HG03139 (cell line): ENCODE measurements at regions not wholly inside any gene's neighbourhood (a gene's known extent, or its start where the extent isn't known, plus 50 kb on each side); places are given as distances from the start of the nearest gene placed in this dataset.

ENCODE experiments used
- ATAC-seq: cut with Tn5 transposase; IDR thresholded peaks from one replicate; pipeline ENCODE4 v1.9.1; 2021; ENCODE audit not compliant: unreplicated experiment

DNA sequence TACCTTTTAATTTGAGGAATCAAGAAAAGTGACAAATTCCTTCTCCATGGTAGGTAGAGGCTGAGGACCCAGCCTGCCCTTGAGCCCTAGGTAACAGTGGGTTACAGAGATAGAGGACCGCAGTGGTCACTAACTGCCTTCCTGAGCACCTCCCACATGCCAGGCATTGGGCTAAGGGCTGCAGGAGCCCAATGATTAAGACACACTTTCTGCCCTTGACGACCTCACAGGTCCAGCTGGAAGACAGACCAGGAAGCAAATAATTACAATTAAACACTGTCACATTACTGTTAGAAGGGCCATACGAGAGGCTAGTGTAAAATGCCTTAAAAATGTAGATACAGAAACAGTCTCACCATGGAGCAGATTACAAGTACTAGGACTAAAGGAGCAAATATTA, 156.8 kb upstream of the NFE2L3 start:
- no peak for ATAC-seq

GRCh38 chr7:25996006-25996408, 156.0 kb upstream of the NFE2L3 start:
- ATAC-seq: no peak

DNA sequence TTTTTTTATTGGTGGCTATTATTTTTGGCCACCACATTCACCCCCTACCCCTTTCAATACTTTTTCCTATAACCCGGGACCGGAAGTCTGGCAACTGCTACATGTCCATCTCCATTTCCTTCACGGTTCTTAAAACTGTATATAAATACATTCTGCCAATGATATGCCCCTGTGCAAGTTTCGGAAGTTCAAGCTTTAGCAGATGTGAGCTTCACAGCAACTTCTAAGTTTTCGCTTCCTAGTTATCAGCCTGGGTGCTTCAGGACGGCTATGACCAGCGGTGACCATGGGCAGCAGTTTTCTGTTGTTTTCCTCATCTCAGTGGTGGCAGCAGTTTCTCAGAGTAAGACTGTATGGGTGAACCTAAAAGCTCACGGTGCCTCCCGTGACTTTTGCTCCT, 153.5 kb upstream of the NFE2L3 start:
- ATAC-seq: no peak

DNA sequence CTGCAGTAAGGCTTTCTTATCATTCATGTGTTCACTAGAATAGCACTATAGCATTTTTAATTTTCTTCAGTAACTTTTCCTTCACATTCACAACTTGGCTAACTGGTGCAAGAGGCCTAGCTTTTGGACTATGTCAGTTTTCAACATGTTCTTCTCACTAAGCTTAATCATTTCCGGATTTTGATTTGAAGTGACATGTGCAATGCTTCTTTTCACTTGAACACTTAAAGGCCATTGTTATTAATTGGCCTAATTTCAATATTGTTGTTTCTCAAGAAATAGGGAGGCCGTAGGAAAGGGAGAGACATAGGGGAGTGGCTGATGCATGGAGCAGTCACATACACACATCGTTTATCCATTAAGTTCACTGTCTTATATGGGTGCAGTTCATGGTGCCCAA, 151.2 kb upstream of the NFE2L3 start:
- no peak for ATAC-seq

DNA sequence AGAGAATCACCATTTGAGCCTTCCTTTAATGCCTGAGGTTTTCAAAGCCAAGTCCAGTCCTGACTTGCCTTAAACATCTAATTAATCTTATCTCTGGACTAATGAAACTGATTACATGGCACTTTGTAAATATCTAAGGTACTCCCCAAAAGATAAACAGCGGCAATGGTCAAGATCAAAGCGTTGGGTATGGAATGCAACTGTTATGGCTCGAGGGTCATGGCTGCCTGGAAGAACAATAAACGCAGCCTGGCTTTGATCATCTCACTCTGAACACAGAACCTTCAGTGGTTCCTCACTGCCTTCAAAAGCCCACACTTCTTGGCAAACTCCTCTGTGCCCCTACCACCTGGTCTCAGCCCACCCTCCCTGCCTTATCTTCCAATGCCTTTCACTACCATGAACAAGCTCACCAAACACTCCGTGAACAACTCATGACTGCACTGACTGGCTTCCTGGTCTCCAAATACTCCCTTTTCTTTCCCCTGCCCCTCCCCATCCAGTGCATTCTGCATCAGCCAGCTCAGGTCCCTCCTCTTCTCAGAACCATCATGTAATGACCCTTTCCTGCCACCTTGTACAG, 150.2 kb upstream of the NFE2L3 start:
- no peak for ATAC-seq

- ATAC-seq: no peak
Measured at GRCh38 chr7:26005683-26006410, 146.2 kb upstream of the NFE2L3 start.

GRCh38 chr7:26006426-26006825, 145.6 kb upstream of the NFE2L3 start:
- ATAC-seq: no peak

DNA sequence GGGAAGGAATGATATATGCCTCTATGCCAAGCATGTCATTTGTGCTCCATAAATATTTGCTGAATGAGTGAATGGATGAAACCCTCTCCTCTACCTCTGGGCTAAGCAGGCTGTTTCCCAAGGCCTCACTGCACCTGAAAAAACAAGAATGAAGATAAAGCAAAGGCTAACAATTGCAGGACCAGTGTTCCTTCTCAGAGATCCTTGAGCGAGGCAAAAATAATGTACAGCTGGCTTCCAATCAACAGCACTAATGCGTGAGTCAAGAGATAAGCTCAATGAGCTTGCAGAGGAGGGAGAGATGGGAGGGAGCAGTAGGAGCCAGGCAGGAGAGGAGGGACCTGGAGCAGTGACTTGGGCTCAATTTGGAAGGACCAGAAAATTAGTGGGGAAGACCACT, 144.5 kb upstream of the NFE2L3 start:
- no peak for ATAC-seq

GRCh38 chr7:26008428-26008827, 143.6 kb upstream of the NFE2L3 start:
- no peak for ATAC-seq

GRCh38 chr7:26011039-26011696, 140.8 kb upstream of the NFE2L3 start:
- no peak for ATAC-seq

GRCh38 chr7:26013551-26014083, 138.4 kb upstream of the NFE2L3 start:
- ATAC-seq: no peak

DNA sequence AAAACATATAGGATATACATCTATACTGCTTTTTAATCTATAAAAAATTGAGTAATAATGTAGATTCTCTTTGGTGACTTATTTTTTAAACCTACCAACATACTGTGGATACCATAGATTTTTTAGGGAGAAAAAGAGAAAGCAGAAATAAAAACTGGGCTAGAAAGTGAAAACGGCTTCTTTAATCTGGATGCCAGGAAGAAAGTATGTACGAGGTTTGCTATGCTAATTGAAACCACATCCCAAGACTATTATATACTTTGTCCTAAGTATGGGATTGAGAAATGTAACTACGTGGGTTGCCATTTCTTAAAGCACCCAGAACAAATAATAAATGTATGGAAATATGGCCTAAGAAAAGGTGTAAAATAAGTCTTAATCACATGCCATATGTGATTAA, 129.0 kb upstream of the NFE2L3 start:
- ATAC-seq: no peak

DNA sequence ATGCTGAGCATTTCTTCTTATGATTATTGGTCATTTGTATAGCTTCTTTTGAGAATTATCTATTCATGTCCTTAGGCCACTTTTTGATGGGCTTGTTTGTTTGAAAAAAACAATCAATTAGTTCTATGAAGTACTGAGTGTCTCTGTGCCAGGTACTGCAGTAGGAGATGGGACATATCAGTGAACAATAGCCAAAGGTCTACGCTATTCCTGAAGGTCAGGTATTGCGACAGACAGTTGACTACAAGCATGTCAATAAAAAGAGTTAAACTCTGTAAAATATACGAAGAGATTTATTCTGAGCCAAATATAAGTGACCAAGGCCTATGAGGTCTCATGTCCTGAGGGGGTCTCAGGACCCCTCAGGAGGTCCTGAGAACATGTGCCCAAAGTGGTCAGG, 122.1 kb upstream of the NFE2L3 start:
- ATAC-seq: no peak

- ATAC-seq: no peak
Measured at GRCh38 chr7:26034391-26034790, 117.6 kb upstream of the NFE2L3 start.

- ATAC-seq: no peak
Measured at GRCh38 chr7:26035552-26035951, 116.4 kb upstream of the NFE2L3 start.

GRCh38 chr7:26036092-26036491, 115.9 kb upstream of the NFE2L3 start:
- no peak for ATAC-seq

DNA sequence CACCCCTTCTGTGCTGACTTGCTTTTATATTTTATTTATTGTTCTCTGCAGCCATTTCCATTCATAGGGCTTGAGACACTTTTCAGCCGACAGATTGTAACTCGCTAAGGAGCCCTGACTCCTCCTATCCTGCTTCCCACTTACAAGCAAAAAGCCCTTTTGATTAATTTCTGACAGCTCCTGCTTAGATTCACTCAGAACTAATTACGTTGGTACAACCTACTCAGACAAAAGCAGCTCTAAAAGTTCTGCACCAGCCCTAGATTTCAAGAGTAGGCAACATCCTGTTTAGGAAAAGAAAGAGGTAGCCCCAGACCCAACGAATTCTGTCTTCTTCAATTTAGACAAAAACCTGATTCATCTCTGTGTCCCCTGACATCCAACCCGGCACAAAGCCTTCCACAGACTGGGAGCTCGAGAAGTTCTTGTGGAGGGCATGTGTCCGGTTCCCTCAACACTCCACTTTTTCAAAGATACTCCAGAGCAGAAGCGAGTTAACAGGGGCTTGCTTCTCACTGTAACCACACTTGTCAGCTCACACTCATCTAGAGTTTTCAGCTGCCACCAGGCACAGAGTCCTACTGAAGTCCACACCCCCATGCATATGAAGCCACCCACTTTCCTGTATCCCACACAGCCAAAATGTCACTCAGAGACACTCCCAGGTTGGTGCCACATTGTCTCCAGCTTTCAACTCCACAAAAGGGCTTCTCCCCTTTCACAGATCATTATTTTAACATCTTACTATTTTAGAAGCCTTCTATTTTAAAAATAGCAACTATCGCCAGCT, 113.6 kb upstream of the NFE2L3 start:
- no peak for ATAC-seq

GRCh38 chr7:26040085-26040484, 111.9 kb upstream of the NFE2L3 start:
- no peak for ATAC-seq

DNA sequence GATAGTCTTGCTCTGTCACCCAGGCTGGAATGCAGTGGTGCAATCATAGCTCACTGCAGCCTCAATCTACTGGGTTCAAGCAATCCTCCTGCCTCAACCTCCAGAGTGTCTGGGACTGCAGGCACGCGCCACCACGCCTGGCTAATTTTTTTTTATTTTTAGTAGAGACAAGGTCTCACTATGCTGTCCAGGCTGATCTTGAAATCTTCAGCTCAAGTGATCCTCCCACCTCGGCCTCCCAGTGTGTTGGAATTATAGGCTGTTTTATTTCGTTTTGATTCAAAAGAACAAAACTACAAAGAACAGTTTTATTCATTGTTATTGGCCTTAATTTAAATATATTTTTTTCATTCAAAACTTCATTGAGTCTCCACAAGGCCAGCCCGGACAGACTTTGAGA, 109.8 kb upstream of the NFE2L3 start:
- no peak for ATAC-seq

GRCh38 chr7:26043801-26044200, 108.2 kb upstream of the NFE2L3 start:
- ATAC-seq: no peak

- no peak for ATAC-seq
Measured at GRCh38 chr7:26044320-26044719, 107.7 kb upstream of the NFE2L3 start.
